ENCODE measurements at regions not wholly inside any gene's neighbourhood (a gene's known extent, or its start where the extent isn't known, plus 50 kb on each side); places are given as distances from the start of the nearest gene placed in this dataset.
"Not testable (repeated sequence)": the region's sequence is repeated elsewhere in the genome, so short reads cannot be mapped to it uniquely, and the experiment has no call there.

- DNase-seq: no peak
Observed at GRCh38 chr6:137970368-137970767, 103.3 kb downstream of the TNFAIP3 start.

- no peak for DNase-seq
Observed at GRCh38 chr6:137973201-137973600, 106.1 kb downstream of the TNFAIP3 start.

GRCh38 chr6:137975188-137975940 is 108.3 kb downstream of the TNFAIP3 start:
- no peak for DNase-seq

GRCh38 chr6:137976430-137976829 is 109.4 kb downstream of the TNFAIP3 start:
- no peak for DNase-seq

- DNase-seq: no peak
Observed at GRCh38 chr6:137977206-137977605, 110.1 kb downstream of the TNFAIP3 start.

GRCh38 chr6:137977814-137978213 is 110.8 kb downstream of the TNFAIP3 start:
- no peak for DNase-seq

- no peak for DNase-seq
Observed at GRCh38 chr6:137978252-137978896, 111.3 kb downstream of the TNFAIP3 start.

GRCh38 chr6:137979263-137979662 is 112.2 kb downstream of the TNFAIP3 start:
- DNase-seq: not testable (repeated sequence)

- no peak for DNase-seq
Observed at GRCh38 chr6:137980777-137981176, 113.7 kb downstream of the TNFAIP3 start.

GRCh38 chr6:137981758-137982157 is 114.7 kb downstream of the TNFAIP3 start:
- DNase-seq: no peak

GRCh38 chr6:137982418-137983189 is 115.5 kb downstream of the TNFAIP3 start:
- no peak for DNase-seq

GRCh38 chr6:137983269-137983668 is 116.2 kb downstream of the TNFAIP3 start:
- DNase-seq: no peak

- no peak for DNase-seq
Observed at GRCh38 chr6:137989664-137990063, 117.6 kb downstream of the PERP start.

GRCh38 chr6:137995371-137995770 is 111.8 kb downstream of the PERP start:
- no peak for DNase-seq

GRCh38 chr6:137998461-137999019 is 108.7 kb downstream of the PERP start:
- no peak for DNase-seq

- DNase-seq: no peak
Observed at GRCh38 chr6:137999815-138000214, 107.4 kb downstream of the PERP start.

- DNase-seq: no peak
Observed at GRCh38 chr6:138000941-138001340, 106.3 kb downstream of the PERP start.

- peak; percentile 78 for DNase-seq
Observed at GRCh38 chr6:138001750-138002349, 105.4 kb downstream of the PERP start.

GRCh38 chr6:138004430-138005287 is 102.6 kb downstream of the PERP start:
- no peak for DNase-seq

- DNase-seq: no peak
Observed at GRCh38 chr6:138005846-138006245, 101.4 kb downstream of the PERP start.

- DNase-seq: peak; percentile 62
Observed at GRCh38 chr6:138007014-138007472, 100.2 kb downstream of the PERP start.

- DNase-seq: no peak
Observed at GRCh38 chr6:138008791-138009190, 98.4 kb downstream of the PERP start.

Measured in activated CD8-positive, alpha-beta memory T cell treated with anti-CD3 and anti-CD28 coated beads for 24 hours (primary cell).